Sigmoid colon (tissue), 6 donors: ENCODE measurements at regions not wholly inside any gene's neighbourhood (a gene's known extent, or its start where the extent isn't known, plus 50 kb on each side); places are given as distances from the start of the nearest gene placed in this dataset.

Source experiments
- DNase-seq: peaks from one replicate; pipeline ENCODE4 v3.0.0-alpha.2; 2019
- H3K27ac ChIP-seq, 4 donors: fragments of 200-600 bp; sonication (generic); one replicate each; pipeline ENCODE4 v1.5.1; 2016 to 2019; ENCODE audit warnings: mild to moderate bottlenecking in 1 of 4
- H3K27me3 ChIP-seq, 3 donors: fragments of 200-600 bp; sonication (generic); one replicate each; pipeline ENCODE4 v1.5.1; 2019; ENCODE audit warnings: mild to moderate bottlenecking in 1 of 3
- H3K36me3 ChIP-seq, 4 donors: fragments of 200-600 bp; sonication (generic); one replicate each; pipeline ENCODE4 v1.5.1; 2016 to 2019
- H3K4me1 ChIP-seq, 4 donors: fragments of 200-600 bp; sonication (generic); one replicate each; pipeline ENCODE4 v1.5.1; 2017 to 2019
- H3K4me3 ChIP-seq, 4 donors: fragments of 200-600 bp; sonication (generic); one replicate each; pipeline ENCODE4 v1.5.1; 2017 to 2019; ENCODE audit warnings: mild to moderate bottlenecking in 2 of 4, moderate library complexity in 1 of 4
- H3K9me3 ChIP-seq, 4 donors: fragments of 200-600 bp in 3 of 4; sonication (generic) in 3 of 4; one replicate each; pipeline versions ENCODE4 v1.5.1 to v1.6.1; 2013 to 2019
- CTCF ChIP-seq, 4 experiments: fragments of 450-650 bp in 3 of 4; fragments of 200-600 bp in 1 of 4; IDR thresholded peaks; one replicate each; pipeline ENCODE4 v1.5.1; 2016 to 2019; ENCODE audit warnings: antibody characterized with exemption in 4 of 4, mild to moderate bottlenecking in 3 of 4, moderate library complexity in 2 of 4
- EP300 ChIP-seq, 4 donors: sonication (generic); formaldehyde crosslinking; IDR thresholded peaks; one replicate each; pipeline ENCODE4 v1.6.1; 2017; ENCODE audit warnings: antibody characterized with exemption in 4 of 4
- POLR2A ChIP-seq, 2 donors: fragments of 450-650 bp; IDR thresholded peaks; one replicate each; pipeline ENCODE4 v1.6.1; 2016; ENCODE audit warnings: antibody characterized with exemption in 2 of 2, mild to moderate bottlenecking in 2 of 2, moderate library complexity in 2 of 2
- POLR2AphosphoS5 ChIP-seq, 4 donors: sonication (generic); formaldehyde crosslinking; IDR thresholded peaks; one replicate each; pipeline ENCODE4 v1.6.1; 2017; ENCODE audit warnings: antibody characterized with exemption in 4 of 4
- WGBS, 2 donors: extraction: QIAGEN DNeasy Blood & Tissue Kit; methylation state at CpG; one replicate each; pipeline ENCODE4 v1.1.7; 2013; 5-methylcytosine and 5-hydroxymethylcytosine counted together
- intact Hi-C: fragments of 100-400 bp; cut with DNase I; formaldehyde crosslinking; loops from one replicate; pipeline ENCODE4 v1.15.1; 2023
- donor health status: healthy with polysubstance abuse.
- donor health status: healthy.

GRCh38 chr15:75138016-75138999 lies 63.4 kb upstream of the C15orf39 start:
- H3K4me3 ChIP-seq = no peak overlapping the region
- no peak overlapping the region for H3K27ac ChIP-seq
- peaks cover 12 to 13% (median 13%) of the 10 kb centered on the region in 4 donors for H3K9me3 ChIP-seq
- no peaks in the 10 kb centered on the region for H3K4me1 ChIP-seq
- DNase-seq = no peak
- no peaks in the 10 kb centered on the region for H3K27me3 ChIP-seq
- TF ChIP-seq POLR2A (IDR thresholded peaks at IDR 0.05) (no peak), POLR2AphosphoS5 (IDR thresholded peaks at IDR 0.05) (no peak), EP300 (IDR thresholded peaks at IDR 0.05) (no peak), CTCF (IDR thresholded peaks at IDR 0.05) (no peak)
- intact Hi-C loops = no loop called here
- WGBS, 2 donors = 90 to 91% methylated on average over 20 of the region's 20 CpGs
- H3K36me3 ChIP-seq = no peaks in the 10 kb centered on the region

GRCh38 chr15:75140080-75140879 lies 61.4 kb upstream of the C15orf39 start:
- H3K4me1 ChIP-seq = no peaks in the 10 kb centered on the region
- no peak overlapping the region for H3K27ac ChIP-seq
- no peaks in the 10 kb centered on the region for H3K27me3 ChIP-seq
- WGBS, 2 donors = 57 to 77% methylated on average over 7 of the region's 7 CpGs
- H3K9me3 ChIP-seq = peaks cover 19 to 28% (median 23%) of the 10 kb centered on the region in 4 donors
- intact Hi-C loops = no loop called here
- TF ChIP-seq POLR2A (IDR thresholded peaks at IDR 0.05) (no peak), POLR2AphosphoS5 (IDR thresholded peaks at IDR 0.05) (no peak), EP300 (IDR thresholded peaks at IDR 0.05) (no peak), CTCF (IDR thresholded peaks at IDR 0.05) (no peak)
- DNase-seq = no peak
- no peak overlapping the region for H3K4me3 ChIP-seq
- no peaks in the 10 kb centered on the region for H3K36me3 ChIP-seq

- no peaks in the 10 kb centered on the region for H3K36me3 ChIP-seq
- no peak for TF ChIP-seq EP300 (IDR thresholded peaks at IDR 0.05)
- TF ChIP-seq POLR2A (IDR thresholded peaks at IDR 0.05) = no peak
- TF ChIP-seq CTCF (IDR thresholded peaks at IDR 0.05) = no peak
- TF ChIP-seq POLR2AphosphoS5 (IDR thresholded peaks at IDR 0.05) = no peak
- no peaks in the 10 kb centered on the region for H3K27me3 ChIP-seq
- no peak for DNase-seq
- intact Hi-C loops = no loop called here
- peaks cover 19 to 28% (median 23%) of the 10 kb centered on the region in 4 donors for H3K9me3 ChIP-seq
- no peaks in the 10 kb centered on the region for H3K4me1 ChIP-seq
- no peak overlapping the region for H3K27ac ChIP-seq
- 95 to 96% methylated on average over 3 of the region's 3 CpGs for WGBS, 2 donors
- H3K4me3 ChIP-seq = no peak overlapping the region
Measured at GRCh38 chr15:75142499-75142898, 59.2 kb upstream of the C15orf39 start.

- Histone ChIP-seq H3K27me3 (no peaks in the 10 kb centered on the region), H3K4me1 (no peaks in the 10 kb centered on the region), H3K36me3 (no peaks in the 10 kb centered on the region), H3K4me3 (no peak overlapping the region), H3K27ac (no peak overlapping the region), H3K9me3 (peaks cover 19 to 28% (median 23%) of the 10 kb centered on the region in 4 donors)
- no peak for DNase-seq
- intact Hi-C loops = no loop called here
- TF ChIP-seq POLR2AphosphoS5 (IDR thresholded peaks at IDR 0.05) = no peak
- TF ChIP-seq POLR2A (IDR thresholded peaks at IDR 0.05) = no peak
- TF ChIP-seq CTCF (IDR thresholded peaks at IDR 0.05) = no peak
- 88 to 92% methylated on average over 5 of the region's 5 CpGs for WGBS, 2 donors
Measured at GRCh38 chr15:75143738-75144334, 57.8 kb upstream of the C15orf39 start.
